Immature natural killer cell (primary cell): ENCODE measurements at regions not wholly inside any gene's neighbourhood (a gene's known extent, or its start where the extent isn't known, plus 50 kb on each side); places are given as distances from the start of the nearest gene placed in this dataset.

Source experiments
- DNase-seq, 3 donors: peaks; one replicate each; pipeline ENCODE4 v3.0.0; 2022; ENCODE audit warnings: mixed read lengths in 1 of 3
- H3K27ac Mint-ChIP-seq, 6 donors: one replicate each; pipeline ENCODE4 v1.8.0; 2020; ENCODE audit warnings: mixed read lengths in 6 of 6, mild to moderate bottlenecking in 5 of 6, inconsistent platforms in 4 of 6, moderate library complexity in 3 of 6
- H3K27me3 Mint-ChIP-seq, 3 donors: one replicate each; pipeline ENCODE4 v1.8.0; 2020 to 2021; ENCODE audit warnings: low read depth in 3 of 3, mild to moderate bottlenecking in 3 of 3, mixed read lengths in 3 of 3, moderate library complexity in 3 of 3, inconsistent platforms in 1 of 3
- H3K36me3 Mint-ChIP-seq, 3 donors: one replicate each; pipeline ENCODE4 v1.8.0; 2020; ENCODE audit warnings: mixed read lengths in 3 of 3, inconsistent platforms in 2 of 3, mild to moderate bottlenecking in 2 of 3
- H3K4me1 Mint-ChIP-seq, 2 donors: one replicate each; pipeline ENCODE4 v1.8.0; 2020; ENCODE audit warnings: inconsistent platforms in 2 of 2, mild to moderate bottlenecking in 2 of 2, mixed read lengths in 2 of 2, moderate library complexity in 1 of 2
- H3K4me3 Mint-ChIP-seq, 5 donors: one replicate each; pipeline ENCODE4 v1.8.0; 2020; ENCODE audit warnings: mild to moderate bottlenecking in 5 of 5, mixed read lengths in 5 of 5, inconsistent platforms in 3 of 5, moderate library complexity in 3 of 5
- H3K9me3 Mint-ChIP-seq, 6 donors: one replicate each; pipeline ENCODE4 v1.8.0; 2020; ENCODE audit warnings: mild to moderate bottlenecking in 6 of 6, mixed read lengths in 6 of 6, inconsistent platforms in 4 of 6, moderate library complexity in 3 of 6

DNA sequence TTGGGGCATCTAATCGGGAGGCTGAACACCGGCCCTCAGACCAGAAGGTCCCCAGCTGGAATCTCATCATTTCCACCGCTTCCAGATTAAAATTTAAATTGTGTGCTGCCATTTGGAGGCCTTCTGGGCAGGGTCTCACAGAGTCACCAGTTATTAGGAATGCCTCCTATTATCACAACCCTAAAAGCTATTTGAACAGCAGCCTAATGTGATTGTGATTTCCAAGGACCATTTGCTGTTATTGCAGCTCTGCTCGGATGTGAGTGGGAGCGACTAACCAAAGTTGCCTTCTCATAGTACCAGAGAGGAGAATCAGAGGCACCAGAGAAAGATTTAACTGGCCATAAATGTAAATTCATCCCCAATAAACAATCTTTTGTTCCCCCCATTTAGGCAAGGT lies 277.3 kb downstream of the RNF144B start:
- DNase-seq, result no peak
- Mint-ChIP-seq H3K27me3 (peaks cover 0 to 2% (median 0%) of the 10 kb centered on the region in 3 donors), H3K27ac (no peak overlapping the region), H3K4me1 (no peaks in the 10 kb centered on the region), H3K4me3 (no peak overlapping the region), H3K9me3 (peaks cover 0 to 5% (median 0%) of the 10 kb centered on the region in 6 donors), H3K36me3 (no peaks in the 10 kb centered on the region)

DNA sequence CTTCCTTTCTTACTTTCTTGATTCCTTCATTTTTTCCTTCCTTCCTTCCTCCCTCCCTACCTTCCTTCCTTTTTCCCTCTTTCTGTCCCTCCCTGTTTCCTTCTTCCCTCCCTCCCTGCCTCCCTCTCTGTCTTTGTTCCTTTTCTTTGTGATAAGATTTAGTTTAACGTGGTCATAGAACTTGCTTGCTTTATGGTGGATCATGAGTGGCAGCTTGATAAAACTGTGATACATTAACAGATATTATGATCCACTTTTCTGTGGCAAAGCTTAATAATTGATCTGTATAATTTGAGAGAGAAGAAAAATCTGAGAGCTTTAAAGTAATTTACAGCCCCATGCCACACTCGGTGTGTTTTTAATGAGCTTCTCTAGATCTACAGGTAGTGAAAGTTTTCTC lies 280.5 kb downstream of the RNF144B start:
- H3K9me3 Mint-ChIP-seq, result peaks cover 0 to 6% (median 0%) of the 10 kb centered on the region in 6 donors
- H3K4me3 Mint-ChIP-seq, result no peak overlapping the region
- no peak overlapping the region for H3K27ac Mint-ChIP-seq
- no peaks in the 10 kb centered on the region for H3K36me3 Mint-ChIP-seq
- H3K27me3 Mint-ChIP-seq, result peaks cover 0 to 2% (median 2%) of the 10 kb centered on the region in 3 donors
- DNase-seq, result no peak
- H3K4me1 Mint-ChIP-seq, result no peaks in the 10 kb centered on the region

DNA sequence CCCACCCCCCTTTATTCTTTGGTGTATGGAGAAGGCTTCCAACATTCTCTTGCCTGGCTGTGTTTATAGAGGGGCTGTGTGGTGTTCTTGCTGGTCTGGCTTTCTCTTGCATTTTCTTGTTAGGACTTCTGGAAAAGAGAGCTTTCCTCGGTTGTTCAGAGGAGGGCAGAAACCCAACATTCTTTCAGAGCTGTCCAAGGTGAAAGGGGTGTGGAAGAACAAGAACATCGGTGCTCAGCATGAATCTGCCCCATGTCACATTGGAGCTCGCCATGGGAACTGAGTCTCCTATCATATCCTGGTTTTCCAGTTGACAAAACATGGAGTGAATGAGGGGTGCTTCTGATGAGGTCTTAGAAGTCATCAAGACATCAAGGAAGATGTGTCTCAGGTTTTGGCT lies 281.8 kb downstream of the RNF144B start:
- DNase-seq, result no peak
- peaks cover 0 to 2% (median 2%) of the 10 kb centered on the region in 3 donors for H3K27me3 Mint-ChIP-seq
- H3K4me3 Mint-ChIP-seq, result no peak overlapping the region
- peaks cover 0 to 6% (median 0%) of the 10 kb centered on the region in 6 donors for H3K9me3 Mint-ChIP-seq
- no peaks in the 10 kb centered on the region for H3K36me3 Mint-ChIP-seq
- no peak overlapping the region for H3K27ac Mint-ChIP-seq
- H3K4me1 Mint-ChIP-seq, result no peaks in the 10 kb centered on the region

DNA sequence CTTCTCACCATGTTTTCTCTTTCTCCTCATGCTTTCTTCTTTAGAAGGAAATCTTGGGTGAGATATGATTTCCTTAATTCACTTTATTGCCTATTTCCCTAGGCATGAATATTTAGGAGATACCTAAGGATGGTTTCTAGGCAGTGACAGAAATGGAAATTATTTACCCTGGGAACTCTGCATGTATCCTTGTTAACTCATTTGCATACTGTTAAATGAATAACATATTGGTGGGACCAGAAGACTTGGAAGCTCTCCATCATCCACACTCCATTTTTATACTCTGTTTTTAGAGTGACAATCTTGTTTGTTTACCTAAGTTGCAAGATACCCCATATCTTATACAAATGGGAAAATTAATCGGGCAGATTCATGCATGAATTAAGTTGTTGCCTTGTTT lies 285.7 kb downstream of the RNF144B start:
- Mint-ChIP-seq H3K4me1 (no peaks in the 10 kb centered on the region), H3K27ac (no peak overlapping the region), H3K36me3 (no peaks in the 10 kb centered on the region)

DNA sequence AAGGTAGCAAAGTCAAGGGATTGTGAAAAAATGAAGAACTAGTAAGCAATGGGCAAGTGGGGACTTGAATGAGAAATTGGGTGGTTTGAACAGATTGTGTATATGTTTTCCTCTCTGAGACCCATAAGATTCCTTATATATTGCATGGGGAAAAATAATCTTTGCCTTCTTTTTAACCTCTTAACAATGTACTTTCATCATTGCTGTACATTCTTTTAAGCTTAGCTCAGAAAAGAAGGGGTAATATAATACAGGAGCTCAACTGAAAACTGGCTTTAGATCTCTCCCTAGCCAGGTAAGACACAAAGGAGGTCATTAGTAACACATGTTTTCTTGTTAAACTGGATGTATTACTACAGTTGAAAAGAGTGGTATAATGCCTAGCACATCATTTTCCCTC lies 287.2 kb downstream of the RNF144B start:
- H3K27ac Mint-ChIP-seq, result no peak overlapping the region
- no peaks in the 10 kb centered on the region for H3K4me1 Mint-ChIP-seq
- DNase-seq, result no peak
- no peak overlapping the region for H3K4me3 Mint-ChIP-seq
- peaks cover 0 to 11% (median 0%) of the 10 kb centered on the region in 6 donors for H3K9me3 Mint-ChIP-seq
- H3K36me3 Mint-ChIP-seq, result no peaks in the 10 kb centered on the region
- peaks cover 0 to 2% (median 0%) of the 10 kb centered on the region in 3 donors for H3K27me3 Mint-ChIP-seq

More for the DNA sequence above, 285.7 kb downstream of the RNF144B start:
- Mint-ChIP-seq H3K4me3 (no peak overlapping the region), H3K27me3 (peaks cover 0 to 2% (median 0%) of the 10 kb centered on the region in 3 donors), H3K9me3 (peaks cover 0 to 6% (median 0%) of the 10 kb centered on the region in 6 donors)
- no peak for DNase-seq

DNA sequence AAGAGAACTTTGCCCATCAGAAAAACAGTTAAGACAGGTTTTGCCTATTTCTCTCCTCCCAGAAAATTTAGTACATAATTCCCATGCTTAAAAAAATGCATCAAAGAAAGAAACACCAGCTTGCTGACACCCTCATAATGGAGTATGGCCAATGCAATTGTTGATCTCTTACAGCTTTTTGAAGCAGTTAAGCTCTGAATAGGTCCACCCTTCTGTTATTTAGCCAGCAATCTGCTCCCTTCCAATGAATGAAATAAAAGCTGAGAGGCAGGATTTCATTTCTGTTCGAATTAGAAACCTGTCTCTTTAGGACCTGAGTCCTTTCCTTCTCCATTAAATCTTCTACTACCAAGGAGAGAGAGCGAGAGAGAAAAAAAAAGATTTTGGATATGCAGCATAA lies 288.7 kb downstream of the RNF144B start:
- H3K4me1 Mint-ChIP-seq, result no peaks in the 10 kb centered on the region
- no peak overlapping the region for H3K27ac Mint-ChIP-seq
- H3K4me3 Mint-ChIP-seq, result no peak overlapping the region
- H3K36me3 Mint-ChIP-seq, result no peaks in the 10 kb centered on the region
- H3K27me3 Mint-ChIP-seq, result peaks cover 0 to 2% (median 0%) of the 10 kb centered on the region in 3 donors
- peaks cover 0 to 11% (median 0%) of the 10 kb centered on the region in 6 donors for H3K9me3 Mint-ChIP-seq
- DNase-seq, result no peak

DNA sequence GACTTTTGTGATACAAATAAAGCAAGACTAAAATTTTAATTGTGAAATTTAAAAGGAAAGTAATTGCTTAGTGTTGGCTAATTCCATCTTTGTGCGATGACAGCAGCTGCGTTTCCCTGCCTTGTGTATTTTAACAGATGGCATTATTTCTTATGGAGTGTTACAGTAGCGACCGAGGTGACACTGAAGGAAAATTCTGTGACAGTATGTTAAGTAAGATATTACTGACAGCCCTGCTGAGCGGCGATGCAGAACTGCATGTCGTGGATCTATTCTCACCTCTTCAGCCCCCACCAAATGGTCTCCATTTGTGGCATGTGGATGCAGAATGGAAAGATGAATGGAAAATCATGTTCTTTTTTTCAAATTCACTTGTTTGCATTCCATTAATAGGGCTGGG lies 289.4 kb downstream of the RNF144B start:
- no peak overlapping the region for H3K4me3 Mint-ChIP-seq
- no peaks in the 10 kb centered on the region for H3K4me1 Mint-ChIP-seq
- no peak overlapping the region for H3K27ac Mint-ChIP-seq
- peaks cover 0 to 5% (median 0%) of the 10 kb centered on the region in 6 donors for H3K9me3 Mint-ChIP-seq
- DNase-seq, result no peak
- H3K36me3 Mint-ChIP-seq, result no peaks in the 10 kb centered on the region
- peaks cover 0 to 2% (median 0%) of the 10 kb centered on the region in 3 donors for H3K27me3 Mint-ChIP-seq

DNA sequence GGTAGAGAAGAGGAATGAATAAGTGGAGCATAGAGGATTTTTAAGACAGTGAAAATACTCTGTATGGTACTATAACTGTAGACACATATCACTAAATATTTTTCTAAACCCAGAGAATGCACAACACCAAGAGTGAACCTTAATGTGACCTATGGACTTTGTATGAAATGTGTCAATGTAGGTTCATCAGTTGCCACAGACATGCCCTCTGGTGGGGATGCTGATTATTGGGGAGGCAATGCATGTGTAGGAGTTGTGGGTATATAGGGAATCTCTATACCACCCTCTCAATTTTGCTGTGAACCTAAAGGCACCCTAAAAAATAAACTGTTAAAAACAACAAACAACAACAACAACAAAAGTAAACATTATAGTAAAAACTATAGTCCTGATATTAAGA lies 293.7 kb downstream of the RNF144B start:
- H3K4me3 Mint-ChIP-seq, result no peak overlapping the region
- peaks cover 0 to 1% (median 0%) of the 10 kb centered on the region in 3 donors for H3K27me3 Mint-ChIP-seq
- H3K9me3 Mint-ChIP-seq, result peaks cover 0 to 5% (median 0%) of the 10 kb centered on the region in 6 donors
- no peak for DNase-seq
- no peaks in the 10 kb centered on the region for H3K4me1 Mint-ChIP-seq
- H3K27ac Mint-ChIP-seq, result no peak overlapping the region
- H3K36me3 Mint-ChIP-seq, result no peaks in the 10 kb centered on the region

DNA sequence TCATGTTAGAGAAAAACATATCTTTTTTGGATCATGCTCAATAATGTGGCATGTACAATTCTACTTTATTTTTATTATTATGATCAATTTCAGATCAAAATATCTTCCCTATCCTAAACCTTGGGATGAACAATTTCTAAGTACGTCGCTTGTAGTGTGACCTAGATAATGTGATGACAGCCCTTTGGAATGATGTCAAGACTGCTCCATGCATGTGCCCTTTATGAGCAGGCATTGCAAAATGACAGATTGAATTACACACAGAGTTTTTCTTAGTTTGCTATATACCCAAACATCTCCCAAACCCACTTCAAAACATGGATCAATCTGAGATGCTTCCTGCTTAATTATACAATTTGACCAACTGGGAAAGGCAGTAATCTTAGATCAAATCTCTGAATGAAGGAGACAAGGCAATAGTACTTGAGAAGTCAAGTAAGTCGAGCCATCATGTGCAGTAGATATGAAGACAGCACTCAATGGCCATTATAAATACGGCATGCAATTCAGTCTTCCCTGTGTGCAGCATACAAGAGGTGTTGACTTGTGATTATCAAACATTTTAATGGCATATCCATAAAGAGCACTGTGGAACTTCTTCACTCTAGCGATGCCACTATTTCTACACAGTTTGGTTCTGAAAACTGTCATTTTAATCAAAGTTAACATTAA lies 294.8 kb downstream of the RNF144B start:
- Mint-ChIP-seq H3K4me3 (no peak overlapping the region), H3K9me3 (peaks cover 0 to 8% (median 0%) of the 10 kb centered on the region in 6 donors), H3K27ac (no peak overlapping the region), H3K36me3 (no peaks in the 10 kb centered on the region), H3K27me3 (peaks cover 0 to 1% (median 0%) of the 10 kb centered on the region in 3 donors), H3K4me1 (no peaks in the 10 kb centered on the region)
- DNase-seq, result no peak

DNA sequence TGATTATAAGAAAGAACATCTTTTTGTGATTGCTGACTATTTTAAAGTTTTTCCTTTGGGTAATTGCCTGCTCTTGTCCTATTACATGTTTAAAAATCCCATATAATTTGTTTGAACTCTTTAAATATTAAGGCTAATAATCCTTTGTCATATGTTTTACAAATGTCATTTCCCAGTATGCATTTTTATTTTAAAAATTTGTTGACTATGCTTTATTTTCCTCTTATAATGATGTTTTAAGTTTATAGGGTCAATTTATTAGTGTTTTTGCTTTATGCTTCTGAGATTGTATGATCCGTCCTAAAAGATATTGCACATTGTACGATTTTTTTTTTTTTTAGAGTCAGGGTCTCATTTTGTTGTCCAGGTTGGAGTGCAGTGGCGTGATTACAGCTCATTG lies 297.2 kb downstream of the RNF144B start:
- H3K36me3 Mint-ChIP-seq, result no peaks in the 10 kb centered on the region
- no peak overlapping the region for H3K4me3 Mint-ChIP-seq
- no peak for DNase-seq
- no peaks in the 10 kb centered on the region for H3K4me1 Mint-ChIP-seq
- peaks cover 0 to 3% (median 0%) of the 10 kb centered on the region in 3 donors for H3K27me3 Mint-ChIP-seq
- no peak overlapping the region for H3K27ac Mint-ChIP-seq
- peaks cover 0 to 4% (median 0%) of the 10 kb centered on the region in 6 donors for H3K9me3 Mint-ChIP-seq

DNA sequence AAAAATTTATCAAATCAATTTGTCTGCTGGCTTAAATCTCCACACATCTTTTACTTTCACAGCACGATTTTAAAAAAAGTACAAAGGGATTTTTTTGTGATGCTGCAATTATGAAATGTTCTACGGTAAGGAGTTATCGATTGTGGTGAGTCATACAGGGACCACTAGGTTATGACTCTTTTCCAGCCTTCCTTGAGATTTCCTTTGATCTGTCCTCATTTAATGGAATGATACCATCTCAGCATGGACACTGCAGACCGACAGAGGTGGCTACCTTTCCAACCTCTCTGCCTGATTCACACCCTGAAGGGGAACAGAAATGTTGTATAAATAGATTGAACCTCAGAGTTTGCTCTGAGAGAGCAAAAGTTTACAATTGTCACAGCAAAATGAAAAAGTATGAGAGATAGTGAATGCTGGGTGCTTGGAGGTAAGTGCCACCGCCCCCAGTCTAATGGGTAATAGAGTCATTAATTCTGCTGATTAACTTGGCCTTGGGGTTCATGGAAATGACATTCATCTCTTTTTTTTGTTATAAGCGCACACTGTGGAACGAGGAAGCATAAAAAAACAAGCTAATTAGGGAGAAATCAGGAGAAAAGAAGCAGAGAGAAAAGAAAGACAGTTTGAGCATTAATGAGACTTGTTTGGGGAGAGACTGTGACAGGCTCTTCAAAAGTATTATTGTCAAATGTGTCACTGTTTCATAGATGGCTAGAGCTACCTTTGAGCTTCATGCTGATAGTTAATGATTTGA lies 306.0 kb downstream of the RNF144B start:
- no peak overlapping the region for H3K4me3 Mint-ChIP-seq
- H3K27ac Mint-ChIP-seq, result no peak overlapping the region
- H3K27me3 Mint-ChIP-seq, result peaks cover 0 to 3% (median 2%) of the 10 kb centered on the region in 3 donors
- no peaks in the 10 kb centered on the region for H3K4me1 Mint-ChIP-seq
- no peaks in the 10 kb centered on the region for H3K36me3 Mint-ChIP-seq
- no peak for DNase-seq
- H3K9me3 Mint-ChIP-seq, result peaks cover 0 to 6% (median 0%) of the 10 kb centered on the region in 6 donors

DNA sequence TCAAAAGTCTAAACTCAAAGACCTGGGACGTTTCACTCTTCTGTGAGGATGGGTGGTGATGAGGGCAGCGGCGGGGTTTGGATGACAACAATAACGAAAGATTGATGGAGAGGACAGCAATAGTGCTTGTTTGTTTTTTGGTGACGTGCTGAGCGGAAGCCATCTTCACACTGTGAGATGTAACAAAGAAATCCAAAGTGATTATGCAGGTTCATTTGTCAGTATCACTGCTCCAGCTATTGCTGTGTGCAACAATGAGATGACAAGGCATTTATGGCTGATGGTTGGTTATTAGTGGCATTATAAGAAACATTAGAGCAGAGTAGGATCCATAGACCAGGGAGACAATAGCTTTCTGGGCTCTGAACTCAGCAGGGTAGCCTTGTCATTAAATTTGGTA lies 306.7 kb downstream of the RNF144B start:
- Mint-ChIP-seq H3K27me3 (peaks cover 0 to 3% (median 2%) of the 10 kb centered on the region in 3 donors), H3K27ac (no peak overlapping the region), H3K4me1 (no peaks in the 10 kb centered on the region), H3K36me3 (no peaks in the 10 kb centered on the region), H3K9me3 (peaks cover 0 to 6% (median 0%) of the 10 kb centered on the region in 6 donors), H3K4me3 (no peak overlapping the region)
- DNase-seq, result no peak

DNA sequence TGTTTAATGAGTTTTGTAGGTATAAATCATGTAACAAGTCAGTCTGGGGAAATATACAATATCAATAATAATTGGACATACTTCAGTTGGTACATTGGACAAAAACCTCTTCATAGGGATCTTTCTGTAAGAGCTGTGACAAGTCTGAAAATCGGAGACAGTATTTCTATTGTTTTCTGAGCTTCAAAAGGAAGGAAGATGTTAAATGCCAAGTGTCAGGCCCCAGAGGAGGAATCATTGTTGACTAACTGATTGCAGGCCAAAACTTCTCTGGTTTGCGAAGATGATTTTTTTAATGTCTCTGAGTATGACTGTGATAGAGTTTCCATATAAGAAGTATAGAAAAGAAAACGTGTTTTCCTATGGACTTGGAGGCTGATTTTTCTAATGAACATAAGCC lies 316.4 kb downstream of the RNF144B start:
- no peaks in the 10 kb centered on the region for H3K36me3 Mint-ChIP-seq
- H3K4me1 Mint-ChIP-seq, result no peaks in the 10 kb centered on the region
- H3K27ac Mint-ChIP-seq, result no peak overlapping the region
- H3K27me3 Mint-ChIP-seq, result peaks cover 0 to 3% (median 0%) of the 10 kb centered on the region in 3 donors
- H3K9me3 Mint-ChIP-seq, result peaks cover 0 to 14% (median 6%) of the 10 kb centered on the region in 6 donors
- DNase-seq, result no peak
- no peak overlapping the region for H3K4me3 Mint-ChIP-seq

DNA sequence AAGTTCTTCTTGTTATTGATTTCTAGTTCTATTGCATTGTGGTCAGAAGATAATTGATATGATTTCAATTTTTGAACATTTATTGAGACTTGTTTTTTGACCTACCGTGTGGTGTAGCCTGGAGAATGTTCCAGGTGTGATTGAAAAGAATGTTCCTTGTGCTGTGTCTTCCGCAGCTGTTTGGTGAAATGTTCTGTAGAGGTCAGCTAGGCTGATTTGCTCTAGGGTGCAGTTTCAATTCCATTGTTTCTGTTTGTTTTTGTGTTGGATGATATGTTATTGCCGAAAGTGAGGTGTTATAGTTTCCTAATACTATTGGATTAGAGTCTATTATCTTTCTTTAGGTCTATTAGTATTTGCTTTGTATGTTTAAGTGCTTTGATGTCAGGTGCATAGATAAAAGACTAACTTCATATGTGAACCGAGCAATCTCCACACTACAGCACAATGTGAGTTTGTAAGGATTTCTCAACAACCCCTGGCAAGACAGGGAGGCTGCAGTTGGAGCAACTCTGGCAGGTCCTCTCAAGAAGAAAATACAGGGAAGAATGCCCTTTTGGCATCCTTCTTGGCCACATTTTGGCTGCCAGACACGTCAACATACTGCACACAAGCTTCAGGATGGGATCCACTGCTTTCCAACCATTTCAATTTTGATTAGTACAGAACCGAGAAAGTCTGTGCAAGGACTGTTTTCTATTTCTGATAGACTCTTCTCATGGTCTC lies 320.7 kb downstream of the RNF144B start:
- H3K9me3 Mint-ChIP-seq, result peaks cover 0 to 16% (median 4%) of the 10 kb centered on the region in 6 donors
- peaks cover 0 to 3% (median 0%) of the 10 kb centered on the region in 3 donors for H3K27me3 Mint-ChIP-seq
- no peak overlapping the region for H3K4me3 Mint-ChIP-seq
- H3K27ac Mint-ChIP-seq, result no peak overlapping the region
- no peaks in the 10 kb centered on the region for H3K4me1 Mint-ChIP-seq
- no peak for DNase-seq
- no peaks in the 10 kb centered on the region for H3K36me3 Mint-ChIP-seq
